Transverse colon (tissue), 3 donors: ENCODE measurements at regions not wholly inside any gene's neighbourhood (a gene's known extent, or its start where the extent isn't known, plus 50 kb on each side); places are given as distances from the start of the nearest gene placed in this dataset.

Experiments used
- CTCF ChIP-seq, 5 experiments: fragments of 200-600 bp in 3 of 5; fragments of 450-650 bp in 2 of 5; sonication (generic) in 3 of 5; IDR thresholded peaks; 1 replicate in 2 of 5; 2 replicates in 3 of 5; pipeline ENCODE4 v1.5.1; 2016 to 2017; ENCODE audit warnings: antibody characterized with exemption in 5 of 5, inconsistent platforms in 3 of 5, mild to moderate bottlenecking in 2 of 5, moderate library complexity in 1 of 5
- EP300 ChIP-seq: sonication (generic); formaldehyde crosslinking; IDR thresholded peaks from one replicate; pipeline ENCODE4 v1.6.1; 2017; ENCODE audit warnings: antibody characterized with exemption, low read depth
- POLR2A ChIP-seq: fragments of 450-650 bp; IDR thresholded peaks from one replicate; pipeline ENCODE4 v1.6.1; 2016; ENCODE audit warnings: antibody characterized with exemption, mild to moderate bottlenecking, moderate library complexity

- TF ChIP-seq EP300: no peak
- no peak for TF ChIP-seq CTCF (IDR thresholded peaks at IDR 0.05)
- no peak for TF ChIP-seq POLR2A
Measured at GRCh38 chr13:80413611-80414010, 72.7 kb upstream of the SPRY2 start.
